ENCODE measurements at regions not wholly inside any gene's neighbourhood (a gene's known extent, or its start where the extent isn't known, plus 50 kb on each side); places are given as distances from the start of the nearest gene placed in this dataset.

GRCh38 chrX:118167361-118167760, 50.8 kb upstream of the KLHL13 start:
- TF ChIP-seq YY1 (IDR thresholded peaks at IDR 0.05; ENCODE audit: insufficient read depth, insufficient read length) (no peak), SUZ12 (IDR thresholded peaks at IDR 0.05; ENCODE audit: extremely low read depth, insufficient read depth, insufficient read length) (no peak), ZNF274 (IDR thresholded peaks at IDR 0.05; ENCODE audit: low read depth, low read length) (no peak)
